GM19351 (cell line): ENCODE measurements at regions not wholly inside any gene's neighbourhood (a gene's known extent, or its start where the extent isn't known, plus 50 kb on each side); places are given as distances from the start of the nearest gene placed in this dataset.

Experiments used
- ATAC-seq: cut with Tn5 transposase; IDR thresholded peaks from one replicate; pipeline ENCODE4 v1.9.1; 2021; ENCODE audit warnings: mild to moderate bottlenecking, moderate library complexity; ENCODE audit not compliant: unreplicated experiment

- no peak for ATAC-seq
These were observed 308.4 kb upstream of the MYT1L start for GRCh38 chr2:2639251-2640139.

GRCh38 chr2:2638547-2639220, 307.6 kb upstream of the MYT1L start:
- ATAC-seq = no peak

DNA sequence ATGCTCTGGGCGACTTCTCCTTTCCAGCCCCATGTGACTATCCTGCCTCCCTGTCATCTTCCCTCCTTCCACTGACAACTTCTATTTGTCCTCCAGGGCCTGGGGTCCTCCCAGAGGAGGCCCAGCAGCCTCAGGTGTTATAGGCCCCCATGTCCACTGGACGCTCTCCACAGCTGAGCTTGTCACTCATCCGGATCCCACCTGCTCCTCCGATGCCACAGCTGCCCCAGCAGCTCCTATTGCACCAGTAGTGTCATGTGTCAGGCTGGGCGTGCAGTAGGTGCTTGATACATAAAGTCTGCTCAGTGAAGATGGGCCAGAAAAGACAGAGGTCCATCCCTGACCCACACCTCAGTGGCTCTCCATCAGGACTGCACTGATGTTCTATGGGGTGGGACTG, 305.7 kb upstream of the MYT1L start:
- ATAC-seq = no peak

DNA sequence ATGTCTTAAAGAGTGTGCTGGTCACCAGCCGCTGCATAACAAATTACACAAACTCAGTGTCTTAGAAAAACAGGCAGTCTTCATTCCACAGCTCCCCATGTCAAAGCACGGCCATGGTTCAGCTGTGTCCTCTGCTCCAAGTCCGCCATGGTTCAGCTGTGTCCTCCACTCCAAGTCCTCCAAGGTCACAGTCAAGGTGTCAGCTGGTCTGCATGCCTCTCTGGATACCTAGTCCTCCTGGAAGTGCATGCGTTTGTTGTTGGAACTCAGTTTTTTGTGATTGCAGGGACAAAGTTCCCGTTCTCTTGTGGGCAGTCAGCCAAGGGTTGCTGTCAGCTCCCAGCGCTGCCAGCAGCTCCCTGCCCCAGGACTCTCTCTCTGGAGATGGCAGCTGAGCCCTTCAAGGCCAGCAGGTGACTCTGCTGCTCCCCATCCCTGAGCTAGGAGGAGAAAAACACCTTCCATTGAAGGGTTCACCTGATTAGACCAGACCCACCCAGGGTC, 304.0 kb upstream of the MYT1L start:
- ATAC-seq = no peak

DNA sequence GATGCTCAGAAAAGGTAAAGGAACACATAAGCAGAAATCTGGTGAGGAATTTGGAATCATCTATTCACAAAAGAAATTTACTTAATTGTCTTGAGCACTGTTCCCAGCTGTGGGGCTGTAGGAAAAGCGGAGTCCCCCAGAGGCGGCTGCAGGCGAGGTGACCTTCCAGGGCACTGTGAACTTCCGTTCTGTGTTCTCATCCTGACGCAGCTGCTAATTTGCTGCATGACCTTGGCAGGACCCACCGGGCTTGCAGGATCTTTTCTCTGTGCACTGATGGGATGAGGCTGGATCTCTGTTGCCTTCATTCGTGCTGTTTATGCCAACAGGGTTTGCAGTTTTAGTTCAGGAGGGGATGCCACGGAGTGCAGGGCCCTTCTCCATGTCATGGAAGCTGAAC, 301.9 kb upstream of the MYT1L start:
- no peak for ATAC-seq

DNA sequence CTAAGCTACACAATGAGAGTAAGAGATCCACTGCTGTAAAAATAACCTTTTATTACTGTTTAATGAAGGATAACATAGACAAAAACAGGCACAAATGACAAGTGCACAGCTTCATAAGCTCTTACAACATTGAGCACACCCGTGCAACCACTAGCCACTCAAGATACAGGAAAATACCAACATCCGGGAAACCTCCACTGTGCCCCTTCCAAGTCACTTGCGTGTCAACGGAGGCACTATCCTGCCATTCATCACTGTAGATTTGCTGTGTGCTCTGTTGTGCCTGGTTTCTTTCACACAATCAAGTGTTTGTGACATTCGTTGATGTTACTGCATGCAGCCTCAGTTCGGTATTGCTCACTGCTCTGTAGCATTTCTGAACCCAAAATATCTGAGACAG, 292.9 kb upstream of the MYT1L start:
- no peak for ATAC-seq

GRCh38 chr2:2621855-2622254, 290.8 kb upstream of the MYT1L start:
- ATAC-seq = peak; percentile 91

DNA sequence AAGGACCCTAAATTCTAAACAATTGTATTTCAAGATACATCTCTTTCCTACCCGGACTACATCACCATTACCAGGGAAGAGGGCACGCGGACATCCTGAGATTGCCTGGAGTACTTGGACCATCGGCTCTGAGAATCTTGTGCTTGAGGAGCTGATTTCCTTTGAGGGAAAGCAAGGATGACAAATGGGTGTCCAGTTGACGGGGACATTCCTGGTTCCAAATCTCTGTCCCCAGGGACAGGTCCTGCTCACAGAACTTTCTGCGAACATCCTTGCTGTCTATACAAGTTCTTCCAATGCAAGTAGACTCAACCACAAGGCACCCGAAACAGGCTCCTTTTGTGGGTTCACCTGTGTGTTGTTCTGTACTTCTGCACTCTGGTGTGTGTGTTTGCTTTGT, 289.5 kb upstream of the MYT1L start:
- no peak for ATAC-seq

GRCh38 chr2:2619995-2620394, 288.9 kb upstream of the MYT1L start:
- ATAC-seq = no peak

GRCh38 chr2:2614452-2614851, 283.4 kb upstream of the MYT1L start:
- ATAC-seq = no peak

- peak; percentile 99 for ATAC-seq
These were observed 282.5 kb upstream of the MYT1L start for GRCh38 chr2:2613279-2614199.

- ATAC-seq = no peak
These were observed 279.7 kb upstream of the MYT1L start for GRCh38 chr2:2610751-2611150.

GRCh38 chr2:2600366-2600765, 269.3 kb upstream of the MYT1L start:
- no peak for ATAC-seq

- no peak for ATAC-seq
These were observed 268.4 kb upstream of the MYT1L start for GRCh38 chr2:2599441-2599840.

- no peak for ATAC-seq
These were observed 266.6 kb upstream of the MYT1L start for GRCh38 chr2:2597712-2598111.

DNA sequence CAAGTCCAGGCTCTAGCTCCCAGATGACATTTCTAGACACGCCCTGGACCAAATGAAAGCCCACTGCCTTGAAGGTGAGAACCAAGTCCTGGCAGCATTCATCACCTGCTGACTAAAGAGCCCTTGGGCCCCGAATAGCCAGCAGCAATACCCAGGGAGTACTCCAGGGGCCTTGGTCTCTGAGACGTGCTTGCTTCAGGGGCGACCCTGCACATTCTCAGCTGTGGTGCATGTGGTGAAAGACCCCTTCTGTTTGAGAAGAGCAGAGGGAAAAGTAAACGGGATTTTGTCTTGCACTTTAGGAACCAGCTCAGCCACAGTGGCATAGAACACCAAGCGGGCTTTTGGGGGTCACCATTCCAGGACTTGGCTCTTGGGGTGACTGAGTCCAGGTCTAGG, 260.5 kb upstream of the MYT1L start:
- no peak for ATAC-seq

DNA sequence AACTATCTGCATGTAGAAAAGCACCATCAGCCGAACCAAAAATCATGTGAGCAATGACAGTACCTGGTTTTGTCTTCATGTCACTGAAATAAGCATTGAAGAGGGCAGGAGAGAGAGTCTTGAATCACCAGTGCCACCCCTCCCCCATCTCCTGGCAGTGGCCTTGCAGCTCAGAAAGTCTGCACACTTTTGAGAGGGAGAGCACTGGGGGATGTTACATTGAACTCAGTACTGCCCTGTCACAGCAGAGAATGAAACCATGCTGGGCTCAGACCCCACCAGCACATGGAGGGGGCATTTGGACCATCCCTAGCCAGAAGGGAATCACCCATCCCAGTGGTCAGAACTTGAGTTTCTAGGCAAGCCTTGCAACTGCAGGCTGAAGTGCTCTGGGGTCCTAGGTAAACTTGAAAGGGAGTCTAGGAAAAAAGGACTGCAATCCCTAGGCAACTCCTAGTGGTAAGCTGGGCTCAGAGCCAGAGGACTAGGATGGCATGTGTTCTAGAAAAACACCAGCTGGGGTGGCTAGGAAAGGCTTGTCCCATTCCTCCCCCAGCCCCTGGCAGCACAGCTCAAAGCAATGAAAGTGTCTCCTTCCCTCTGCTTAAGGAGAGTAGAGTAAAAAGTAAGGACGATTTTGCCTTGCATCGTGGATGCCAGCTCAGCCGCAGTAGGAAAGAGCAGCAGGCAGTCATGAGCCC, 259.9 kb upstream of the MYT1L start:
- ATAC-seq = no peak

DNA sequence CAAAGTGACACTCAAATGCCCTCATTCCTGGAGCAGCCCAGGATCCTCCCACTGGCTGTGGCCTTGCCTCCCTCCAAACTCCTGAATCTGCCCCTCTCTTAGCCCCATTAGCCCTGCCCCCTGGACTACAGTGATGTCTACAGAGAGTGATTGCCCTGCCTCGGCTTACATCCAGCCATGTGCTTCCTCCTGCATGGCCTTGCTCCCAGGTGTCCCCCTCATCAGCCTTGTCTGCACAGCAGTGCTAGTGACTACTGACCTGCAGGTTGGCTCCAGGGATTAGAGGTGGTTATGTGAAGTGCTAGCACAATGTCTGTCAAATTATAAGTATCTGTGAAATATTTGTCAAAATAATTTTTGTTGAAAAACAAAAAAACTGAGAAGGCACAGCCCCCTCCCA, 259.1 kb upstream of the MYT1L start:
- no peak for ATAC-seq

- ATAC-seq = no peak
These were observed 257.7 kb upstream of the MYT1L start for GRCh38 chr2:2588777-2589176.

GRCh38 chr2:2587354-2587753, 256.3 kb upstream of the MYT1L start:
- no peak for ATAC-seq

- ATAC-seq = no peak
These were observed 255.9 kb upstream of the MYT1L start for GRCh38 chr2:2586931-2587330.
